Gastroesophageal sphincter (tissue), 3 donors: ENCODE measurements at regions not wholly inside any gene's neighbourhood (a gene's known extent, or its start where the extent isn't known, plus 50 kb on each side); places are given as distances from the start of the nearest gene placed in this dataset.
"Not testable (repeated sequence)": the region's sequence is repeated elsewhere in the genome, so short reads cannot be mapped to it uniquely, and the experiment has no call there.

Source experiments
- EP300 ChIP-seq: sonication (generic); formaldehyde crosslinking; IDR thresholded peaks from one replicate; pipeline ENCODE4 v1.6.1; 2017; ENCODE audit warnings: antibody characterized with exemption, mild to moderate bottlenecking
- POLR2A ChIP-seq, 2 donors: fragments of 450-650 bp; IDR thresholded peaks; one replicate each; pipeline ENCODE4 v1.6.1; 2017; ENCODE audit warnings: antibody characterized with exemption in 2 of 2, mild to moderate bottlenecking in 2 of 2, moderate library complexity in 1 of 2
- POLR2AphosphoS5 ChIP-seq: sonication (generic); formaldehyde crosslinking; IDR thresholded peaks from one replicate; pipeline ENCODE4 v1.6.1; 2017; ENCODE audit warnings: antibody characterized with exemption
- TF ChIP-seq, protein P1 (sequence below), 4 experiments: fragments of 200-600 bp in 2 of 4; fragments of 450-650 bp in 2 of 4; sonication (generic) in 1 of 4; IDR thresholded peaks; one replicate each; pipeline ENCODE4 v1.5.1; 2017 to 2019; ENCODE audit warnings: antibody characterized with exemption in 4 of 4, mild to moderate bottlenecking in 2 of 4, moderate library complexity in 2 of 4

- TF ChIP-seq, protein P1, sequence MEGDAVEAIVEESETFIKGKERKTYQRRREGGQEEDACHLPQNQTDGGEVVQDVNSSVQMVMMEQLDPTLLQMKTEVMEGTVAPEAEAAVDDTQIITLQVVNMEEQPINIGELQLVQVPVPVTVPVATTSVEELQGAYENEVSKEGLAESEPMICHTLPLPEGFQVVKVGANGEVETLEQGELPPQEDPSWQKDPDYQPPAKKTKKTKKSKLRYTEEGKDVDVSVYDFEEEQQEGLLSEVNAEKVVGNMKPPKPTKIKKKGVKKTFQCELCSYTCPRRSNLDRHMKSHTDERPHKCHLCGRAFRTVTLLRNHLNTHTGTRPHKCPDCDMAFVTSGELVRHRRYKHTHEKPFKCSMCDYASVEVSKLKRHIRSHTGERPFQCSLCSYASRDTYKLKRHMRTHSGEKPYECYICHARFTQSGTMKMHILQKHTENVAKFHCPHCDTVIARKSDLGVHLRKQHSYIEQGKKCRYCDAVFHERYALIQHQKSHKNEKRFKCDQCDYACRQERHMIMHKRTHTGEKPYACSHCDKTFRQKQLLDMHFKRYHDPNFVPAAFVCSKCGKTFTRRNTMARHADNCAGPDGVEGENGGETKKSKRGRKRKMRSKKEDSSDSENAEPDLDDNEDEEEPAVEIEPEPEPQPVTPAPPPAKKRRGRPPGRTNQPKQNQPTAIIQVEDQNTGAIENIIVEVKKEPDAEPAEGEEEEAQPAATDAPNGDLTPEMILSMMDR (IDR thresholded peaks at IDR 0.05) = not testable (repeated sequence)
- not testable (repeated sequence) for TF ChIP-seq POLR2A (IDR thresholded peaks at IDR 0.05); POLR2AphosphoS5; EP300
Observed at GRCh38 chr1:206408371-206409288, 61.6 kb upstream of the IKBKE start.
